ENCODE measurements at regions not wholly inside any gene's neighbourhood (a gene's known extent, or its start where the extent isn't known, plus 50 kb on each side); places are given as distances from the start of the nearest gene placed in this dataset.

DNA sequence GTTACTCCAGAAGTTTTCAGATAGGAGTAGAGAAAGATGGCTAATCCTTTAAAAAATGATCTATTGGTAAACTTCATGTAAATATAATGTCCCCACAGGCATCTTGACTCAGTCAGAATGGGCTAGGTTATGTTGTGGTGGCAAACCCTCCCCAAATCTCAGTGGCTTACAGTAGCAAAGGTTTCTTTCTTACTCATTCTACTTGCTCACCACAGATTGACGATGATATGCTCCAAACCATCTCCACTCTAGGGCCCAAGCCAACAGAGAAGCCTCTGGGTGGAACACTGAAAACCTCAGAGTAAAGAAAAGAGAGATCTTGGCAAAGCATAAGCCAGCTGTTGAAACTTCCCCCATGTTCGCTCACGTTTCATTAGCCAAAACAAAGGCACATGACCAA, 146.4 kb downstream of the EMP1 start:
- H4K91ac ChIP-seq (ENCODE audit: insufficient read depth, low read depth, low read length): no peak overlapping the region
- no peaks in the 10 kb centered on the region for H4K20me1 ChIP-seq (ENCODE audit: insufficient read depth, low read length)
- dilution Hi-C loops (cut with HindIII; ENCODE audit: low sequenced_read_pairs, unreplicated experiment): no loop called here
- no peak overlapping the region for H3K18ac ChIP-seq (ENCODE audit: low read depth, low read length)
- no peaks in the 10 kb centered on the region for H3K27me3 ChIP-seq (ENCODE audit: control insufficient read depth, insufficient read depth, low read length)
- H3K14ac ChIP-seq (replicated peaks; ENCODE audit: low read depth, low read length): no peak overlapping the region
- ChIA-PET POLR2A (ENCODE audit: unreplicated experiment) (no interaction called here), CTCF (no interaction called here)
- no CpG with 5 or more reads among the region's 3 CpGs for WGBS, 2 experiments (ENCODE audit: extremely low coverage in 2 of 2, insufficient read length in 1 of 2)
- DNase-seq: no peak
- H3K9ac ChIP-seq (ENCODE audit: low read depth, low read length): no peak overlapping the region
- no TSS peak for BruUV-seq (replicated peaks)
- H2AFZ ChIP-seq (replicated peaks; ENCODE audit: low read length, poor library complexity): no peak overlapping the region
- no peak overlapping the region for H2BK5ac ChIP-seq (ENCODE audit: low read depth, low read length, poor library complexity, severe bottlenecking)
- no peak overlapping the region for H2AK9ac ChIP-seq (replicated peaks; ENCODE audit: low read depth, low read length, poor library complexity)
- no peak for ATAC-seq (ENCODE audit: low read depth)
- no peak overlapping the region for H2BK120ac ChIP-seq (ENCODE audit: low read depth, low read length)
- TF ChIP-seq MAFK (IDR thresholded peaks at IDR 0.05; ENCODE audit: low read depth, low read length) (no peak), MXI1 (IDR thresholded peaks at IDR 0.05; ENCODE audit: borderline replicate concordance, low read depth, low read length) (no peak), NFE2L2 (IDR thresholded peaks at IDR 0.05; ENCODE audit: low read depth, low read length) (no peak), RAD21 (IDR thresholded peaks at IDR 0.05; ENCODE audit: low read length) (no peak), CTCF (conservative IDR thresholded peaks at IDR 0.05; ENCODE audit: low read depth, low read length) (no peak), ELK1 (IDR thresholded peaks at IDR 0.05; ENCODE audit: borderline replicate concordance, low read depth, low read length) (no peak), RCOR1 (IDR thresholded peaks at IDR 0.05; ENCODE audit: insufficient replicate concordance, low read length) (no peak), MAZ (IDR thresholded peaks at IDR 0.05; ENCODE audit: borderline replicate concordance, low read depth, low read length) (no peak), POLR2A (IDR thresholded peaks at IDR 0.05; ENCODE audit: low read depth, low read length) (no peak), SMC3 (IDR thresholded peaks at IDR 0.05; ENCODE audit: low read depth, low read length) (no peak), FOS (IDR thresholded peaks at IDR 0.05; ENCODE audit: low read depth, low read length) (no peak), BHLHE40 (IDR thresholded peaks at IDR 0.05; ENCODE audit: low read depth, low read length) (no peak), CEBPB (IDR thresholded peaks at IDR 0.05; ENCODE audit: low read depth, low read length) (no peak)
- TF ChIP-seq, protein P1, sequence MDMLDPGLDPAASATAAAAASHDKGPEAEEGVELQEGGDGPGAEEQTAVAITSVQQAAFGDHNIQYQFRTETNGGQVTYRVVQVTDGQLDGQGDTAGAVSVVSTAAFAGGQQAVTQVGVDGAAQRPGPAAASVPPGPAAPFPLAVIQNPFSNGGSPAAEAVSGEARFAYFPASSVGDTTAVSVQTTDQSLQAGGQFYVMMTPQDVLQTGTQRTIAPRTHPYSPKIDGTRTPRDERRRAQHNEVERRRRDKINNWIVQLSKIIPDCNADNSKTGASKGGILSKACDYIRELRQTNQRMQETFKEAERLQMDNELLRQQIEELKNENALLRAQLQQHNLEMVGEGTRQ (IDR thresholded peaks at IDR 0.05; ENCODE audit: low read depth, low read length): no peak
- no peaks in the 10 kb centered on the region for H3K9me1 ChIP-seq (ENCODE audit: insufficient read depth, low read length)
- no peak overlapping the region for H2AK5ac ChIP-seq (ENCODE audit: low read depth, low read length)
- H3K4me2 ChIP-seq (ENCODE audit: low read depth, low read length): no peak overlapping the region
- intact Hi-C loops (cut with micrococcal nuclease): no loop called here
- no peaks in the 10 kb centered on the region for H3K36me3 ChIP-seq (ENCODE audit: control insufficient read depth, insufficient read depth, low read length)
- no peak overlapping the region for H3K56ac ChIP-seq (ENCODE audit: extremely low read depth, insufficient read depth, low read length)
- no peak overlapping the region for H3K4me3 ChIP-seq (ENCODE audit: insufficient read depth, low read depth, low read length)
- no peak overlapping the region for H3K23ac ChIP-seq (ENCODE audit: low read depth, low read length)
- H3K27ac ChIP-seq (ENCODE audit: insufficient read depth, low read length): no peak overlapping the region
- H2BK20ac ChIP-seq (ENCODE audit: low read depth, low read length): no peak overlapping the region
- H4K8ac ChIP-seq (ENCODE audit: low read depth in 2 of 2, low read length in 2 of 2): no peak overlapping the region
- H3K79me1 ChIP-seq (ENCODE audit: low read depth in 1 of 2, low read length in 2 of 2): no peaks in the 10 kb centered on the region
- H4K5ac ChIP-seq (ENCODE audit: low read depth, low read length): no peak overlapping the region
- in situ Hi-C loops (cut with MboI; ENCODE audit: low sequenced_read_pairs): no loop called here
- H3K4ac ChIP-seq (ENCODE audit: low read depth, low read length): no peak overlapping the region
- H2BK15ac ChIP-seq (ENCODE audit: low read depth, low read length): no peak overlapping the region
- no peaks in the 10 kb centered on the region for H3K9me3 ChIP-seq (ENCODE audit: control insufficient read depth, insufficient read depth, low read length)
- H3K4me1 ChIP-seq (ENCODE audit: control insufficient read depth, insufficient read depth, low read length): 0 out of 2 replicates have a peak, but pooled peaks cover 3% of the 10 kb centered on the region

Measured in IMR-90 (cell line).